ENCODE measurements at regions not wholly inside any gene's neighbourhood (a gene's known extent, or its start where the extent isn't known, plus 50 kb on each side); places are given as distances from the start of the nearest gene placed in this dataset.

- TF ChIP-seq POLR2AphosphoS5 (IDR thresholded peaks at IDR 0.05; ENCODE audit: insufficient read depth in 1 of 2, low read depth in 1 of 2) = no peak
- no peak for TF ChIP-seq POLR2A (IDR thresholded peaks at IDR 0.05)
- TF ChIP-seq CTCF (IDR thresholded peaks at IDR 0.05) = no peak
- Histone ChIP-seq H3K9me3 (no peaks in the 10 kb centered on the region), H3K36me3 (no peaks in the 10 kb centered on the region), H3K4me3 (no peak overlapping the region), H3K4me1 (no peaks in the 10 kb centered on the region), H3K27ac (no peak overlapping the region), H3K27me3 (no peaks in the 10 kb centered on the region)
- DNase-seq (ENCODE audit: extremely low spot score in 2 of 2) = no peak
- intact Hi-C loops (cut with DNase I) = no loop called here
Measured at GRCh38 chr4:126038502-126039144, 723.9 kb downstream of the FAT4 start.

- no peak for TF ChIP-seq POLR2AphosphoS5 (IDR thresholded peaks at IDR 0.05; ENCODE audit: insufficient read depth in 1 of 2, low read depth in 1 of 2)
- no peak for TF ChIP-seq POLR2A (IDR thresholded peaks at IDR 0.05)
- no peak for TF ChIP-seq CTCF (IDR thresholded peaks at IDR 0.05)
- no peak for DNase-seq (ENCODE audit: extremely low spot score in 2 of 2)
- no peaks in the 10 kb centered on the region for H3K36me3 ChIP-seq
- intact Hi-C loops (cut with DNase I) = no loop called here
- no peaks in the 10 kb centered on the region for H3K9me3 ChIP-seq
- H3K27me3 ChIP-seq = no peaks in the 10 kb centered on the region
- H3K27ac ChIP-seq = no peak overlapping the region
- no peak overlapping the region for H3K4me3 ChIP-seq
- no peaks in the 10 kb centered on the region for H3K4me1 ChIP-seq
Measured at GRCh38 chr4:126046081-126046614, 731.4 kb downstream of the FAT4 start.

GRCh38 chr4:126047114-126047513 lies 732.4 kb downstream of the FAT4 start:
- intact Hi-C loops (cut with DNase I) = no loop called here
- TF ChIP-seq CTCF (IDR thresholded peaks at IDR 0.05) (no peak), POLR2AphosphoS5 (IDR thresholded peaks at IDR 0.05; ENCODE audit: insufficient read depth in 1 of 2, low read depth in 1 of 2) (no peak), POLR2A (IDR thresholded peaks at IDR 0.05) (no peak)

GRCh38 chr4:126051689-126052424 lies 737.1 kb downstream of the FAT4 start:
- no peaks in the 10 kb centered on the region for H3K36me3 ChIP-seq
- H3K4me1 ChIP-seq = no peaks in the 10 kb centered on the region
- H3K27ac ChIP-seq = no peak overlapping the region
- DNase-seq (ENCODE audit: extremely low spot score in 2 of 2) = no peak
- intact Hi-C loops (cut with DNase I) = no loop called here
- TF ChIP-seq POLR2A (IDR thresholded peaks at IDR 0.05) = no peak
- H3K9me3 ChIP-seq = no peaks in the 10 kb centered on the region
- no peak overlapping the region for H3K4me3 ChIP-seq
- no peaks in the 10 kb centered on the region for H3K27me3 ChIP-seq

More at GRCh38 chr4:126047114-126047513, 732.4 kb downstream of the FAT4 start:
- no peaks in the 10 kb centered on the region for H3K36me3 ChIP-seq
- H3K4me1 ChIP-seq = no peaks in the 10 kb centered on the region
- no peak overlapping the region for H3K27ac ChIP-seq
- no peaks in the 10 kb centered on the region for H3K9me3 ChIP-seq
- no peak overlapping the region for H3K4me3 ChIP-seq
- no peaks in the 10 kb centered on the region for H3K27me3 ChIP-seq
- no peak for DNase-seq (ENCODE audit: extremely low spot score in 2 of 2)

- intact Hi-C loops (cut with DNase I) = no loop called here
- no peak for DNase-seq (ENCODE audit: extremely low spot score in 2 of 2)
- no peaks in the 10 kb centered on the region for H3K36me3 ChIP-seq
- TF ChIP-seq CTCF (IDR thresholded peaks at IDR 0.05) (no peak), POLR2AphosphoS5 (IDR thresholded peaks at IDR 0.05; ENCODE audit: insufficient read depth in 1 of 2, low read depth in 1 of 2) (no peak), POLR2A (IDR thresholded peaks at IDR 0.05) (no peak)
- H3K4me3 ChIP-seq = no peak overlapping the region
- H3K9me3 ChIP-seq = no peaks in the 10 kb centered on the region
- no peaks in the 10 kb centered on the region for H3K4me1 ChIP-seq
- no peaks in the 10 kb centered on the region for H3K27me3 ChIP-seq
- no peak overlapping the region for H3K27ac ChIP-seq
Measured at GRCh38 chr4:126056116-126056650, 741.4 kb downstream of the FAT4 start.
